ENCODE measurements at regions not wholly inside any gene's neighbourhood (a gene's known extent, or its start where the extent isn't known, plus 50 kb on each side); places are given as distances from the start of the nearest gene placed in this dataset.

GRCh38 chr12:58767496-58767895, 152.8 kb downstream of the LRIG3 start:
- intact Hi-C loops (cut with micrococcal nuclease): no loop called here
- no peak overlapping the region for H3K27ac Mint-ChIP-seq
- H3K9me3 Mint-ChIP-seq: peaks cover 8% of the 10 kb centered on the region
- no peak for DNase-seq
- no peak overlapping the region for H3K4me3 Mint-ChIP-seq
- H3K36me3 Mint-ChIP-seq (ENCODE audit: low read depth): no peaks in the 10 kb centered on the region
- H3K4me1 Mint-ChIP-seq (ENCODE audit: low read depth): no peaks in the 10 kb centered on the region
- no peak for ATAC-seq
- TF ChIP-seq CTCF (IDR thresholded peaks at IDR 0.05): no peak
- CTCF ChIA-PET: no interaction called here
- POLR2A ChIA-PET: no interaction called here
- no peaks in the 10 kb centered on the region for H3K27me3 Mint-ChIP-seq

- CTCF ChIA-PET: no interaction called here
- TF ChIP-seq CTCF (IDR thresholded peaks at IDR 0.05): no peak
- Mint-ChIP-seq H3K27ac (no peak overlapping the region), H3K36me3 (ENCODE audit: low read depth) (no peaks in the 10 kb centered on the region), H3K9me3 (peaks cover 8% of the 10 kb centered on the region), H3K27me3 (no peaks in the 10 kb centered on the region), H3K4me3 (no peak overlapping the region), H3K4me1 (ENCODE audit: low read depth) (no peaks in the 10 kb centered on the region)
- intact Hi-C loops (cut with micrococcal nuclease): no loop called here
- POLR2A ChIA-PET: no interaction called here
- DNase-seq (no peak), ATAC-seq (no peak)
Measured at GRCh38 chr12:58773986-58774385, 146.3 kb downstream of the LRIG3 start.

GRCh38 chr12:58774731-58775130, 145.6 kb downstream of the LRIG3 start:
- CTCF ChIA-PET: no interaction called here
- DNase-seq: no peak

GRCh38 chr12:58775396-58775795, 144.9 kb downstream of the LRIG3 start:
- Mint-ChIP-seq H3K4me1 (ENCODE audit: low read depth) (no peaks in the 10 kb centered on the region), H3K27me3 (no peaks in the 10 kb centered on the region), H3K9me3 (peaks cover 1% of the 10 kb centered on the region), H3K36me3 (ENCODE audit: low read depth) (no peaks in the 10 kb centered on the region), H3K27ac (no peak overlapping the region), H3K4me3 (no peak overlapping the region)
- DNase-seq: no peak
- ATAC-seq: no peak
- POLR2A ChIA-PET: no interaction called here
- CTCF ChIA-PET: no interaction called here
- intact Hi-C loops (cut with micrococcal nuclease): no loop called here
- TF ChIP-seq CTCF (IDR thresholded peaks at IDR 0.05): no peak

More at GRCh38 chr12:58774731-58775130, 145.6 kb downstream of the LRIG3 start:
- Mint-ChIP-seq H3K27me3 (no peaks in the 10 kb centered on the region), H3K4me3 (no peak overlapping the region), H3K9me3 (peaks cover 2% of the 10 kb centered on the region), H3K4me1 (ENCODE audit: low read depth) (no peaks in the 10 kb centered on the region), H3K36me3 (ENCODE audit: low read depth) (no peaks in the 10 kb centered on the region), H3K27ac (no peak overlapping the region)
- intact Hi-C loops (cut with micrococcal nuclease): no loop called here
- no peak for ATAC-seq
- POLR2A ChIA-PET: no interaction called here
- TF ChIP-seq CTCF (IDR thresholded peaks at IDR 0.05): no peak

- Mint-ChIP-seq H3K36me3 (ENCODE audit: low read depth) (no peaks in the 10 kb centered on the region), H3K9me3 (peaks cover 2% of the 10 kb centered on the region), H3K4me1 (ENCODE audit: low read depth) (no peaks in the 10 kb centered on the region), H3K4me3 (no peak overlapping the region), H3K27me3 (no peaks in the 10 kb centered on the region), H3K27ac (no peak overlapping the region)
- ChIA-PET CTCF (no interaction called here), POLR2A (no interaction called here)
- no peak for DNase-seq
- intact Hi-C loops (cut with micrococcal nuclease): no loop called here
- TF ChIP-seq CTCF (IDR thresholded peaks at IDR 0.05): no peak
- ATAC-seq: no peak
Measured at GRCh38 chr12:58776144-58776543, 144.2 kb downstream of the LRIG3 start.
